C1 segment of cervical spinal cord (tissue), 14 donors: ENCODE measurements at regions not wholly inside any gene's neighbourhood (a gene's known extent, or its start where the extent isn't known, plus 50 kb on each side); places are given as distances from the start of the nearest gene placed in this dataset.

Experiments used
- DNase-seq, 14 donors: peaks; one replicate each; lab custom pipeline; 2025; lab: John Stamatoyannopoulos, UW

GRCh38 chr13:111515635-111516034, 195.2 kb downstream of the TEX29 start:
- DNase-seq: no peak

GRCh38 chr13:111516712-111517640, 196.5 kb downstream of the TEX29 start:
- DNase-seq: no peak

- no peak for DNase-seq
Observed at GRCh38 chr13:111517641-111518010, 197.2 kb downstream of the TEX29 start.

GRCh38 chr13:111518161-111518792, 197.8 kb downstream of the TEX29 start:
- DNase-seq: no peak

- DNase-seq: no peak
Observed at GRCh38 chr13:111519041-111519440, 198.6 kb downstream of the TEX29 start.

- DNase-seq: no peak
Observed at GRCh38 chr13:111519490-111520170, 199.2 kb downstream of the TEX29 start.

GRCh38 chr13:111521030-111521429, 200.6 kb downstream of the TEX29 start:
- no peak for DNase-seq

- DNase-seq: no peak
Observed at GRCh38 chr13:111521691-111522229, 201.3 kb downstream of the TEX29 start.

GRCh38 chr13:111525320-111526118, 205.1 kb downstream of the TEX29 start:
- no peak for DNase-seq

- no peak for DNase-seq
Observed at GRCh38 chr13:111526922-111527321, 206.5 kb downstream of the TEX29 start.

- no peak for DNase-seq
Observed at GRCh38 chr13:111527614-111528229, 207.3 kb downstream of the TEX29 start.

- DNase-seq: no peak
Observed at GRCh38 chr13:111528513-111528912, 208.1 kb downstream of the TEX29 start.

GRCh38 chr13:111530137-111530870, 209.9 kb downstream of the TEX29 start:
- no peak for DNase-seq

- DNase-seq: peak in 1 of 14 donors; percentile 20
Observed at GRCh38 chr13:111531505-111531904, 211.1 kb downstream of the TEX29 start.

GRCh38 chr13:111532111-111532510, 211.7 kb downstream of the TEX29 start:
- DNase-seq: no peak

- DNase-seq: no peak
Observed at GRCh38 chr13:111533900-111534683, 213.7 kb downstream of the TEX29 start.

- DNase-seq: no peak
Observed at GRCh38 chr13:111534751-111535522, 214.5 kb downstream of the TEX29 start.

- DNase-seq: no peak
Observed at GRCh38 chr13:111535523-111535811, 215.0 kb downstream of the TEX29 start.
